ENCODE measurements at regions not wholly inside any gene's neighbourhood (a gene's known extent, or its start where the extent isn't known, plus 50 kb on each side); places are given as distances from the start of the nearest gene placed in this dataset.

DNA sequence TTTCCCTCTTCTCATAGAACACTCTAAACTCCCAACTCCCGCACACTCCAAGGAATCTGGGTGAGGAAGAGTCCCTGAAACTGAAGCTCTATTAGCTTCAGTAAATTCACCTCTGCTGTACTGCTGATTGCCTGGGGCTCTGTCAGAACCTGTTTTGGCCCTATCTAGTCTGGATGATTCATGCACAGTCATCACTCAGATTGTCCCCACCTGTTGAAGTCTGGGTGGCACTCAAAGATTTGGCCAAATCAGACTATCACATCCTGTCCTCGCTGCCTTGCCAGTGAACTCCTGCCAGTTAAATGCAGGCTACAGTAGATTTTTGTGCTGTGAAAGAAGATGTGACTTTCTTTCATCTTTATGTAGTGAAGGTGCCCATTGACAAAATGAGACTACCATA lies 63.5 kb upstream of the EMCN start:
- no peak for DNase-seq (ENCODE audit: low spot score)
- ChIA-PET CTCF (no interaction called here), POLR2A (no interaction called here)
- H3K9me3 Mint-ChIP-seq, result no peaks in the 10 kb centered on the region
- H3K36me3 Mint-ChIP-seq, result no peaks in the 10 kb centered on the region
- no peak overlapping the region for H3K4me3 Mint-ChIP-seq
- H3K4me1 Mint-ChIP-seq, result 0 out of 2 replicates have a peak, but pooled peaks cover 3% of the 10 kb centered on the region
- no peak overlapping the region for H3K27ac Mint-ChIP-seq
- TF ChIP-seq CBFB (CRISPR knock-in tag; IDR thresholded peaks at IDR 0.05; ENCODE audit: low read depth), result no peak
- TF ChIP-seq ZNF138 (CRISPR knock-in tag; conservative IDR thresholded peaks at IDR 0.05), result no peak
- TF ChIP-seq FOXP1 (CRISPR knock-in tag; IDR thresholded peaks at IDR 0.05; ENCODE audit: borderline replicate concordance), result no peak
- TF ChIP-seq, protein P1, sequence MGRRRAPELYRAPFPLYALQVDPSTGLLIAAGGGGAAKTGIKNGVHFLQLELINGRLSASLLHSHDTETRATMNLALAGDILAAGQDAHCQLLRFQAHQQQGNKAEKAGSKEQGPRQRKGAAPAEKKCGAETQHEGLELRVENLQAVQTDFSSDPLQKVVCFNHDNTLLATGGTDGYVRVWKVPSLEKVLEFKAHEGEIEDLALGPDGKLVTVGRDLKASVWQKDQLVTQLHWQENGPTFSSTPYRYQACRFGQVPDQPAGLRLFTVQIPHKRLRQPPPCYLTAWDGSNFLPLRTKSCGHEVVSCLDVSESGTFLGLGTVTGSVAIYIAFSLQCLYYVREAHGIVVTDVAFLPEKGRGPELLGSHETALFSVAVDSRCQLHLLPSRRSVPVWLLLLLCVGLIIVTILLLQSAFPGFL (CRISPR knock-in tag; IDR thresholded peaks at IDR 0.05; ENCODE audit: borderline replicate concordance), result no peak
- TF ChIP-seq ZNF396 (CRISPR knock-in tag; IDR thresholded peaks at IDR 0.05; ENCODE audit: borderline replicate concordance), result no peak
- TF ChIP-seq, protein P2, sequence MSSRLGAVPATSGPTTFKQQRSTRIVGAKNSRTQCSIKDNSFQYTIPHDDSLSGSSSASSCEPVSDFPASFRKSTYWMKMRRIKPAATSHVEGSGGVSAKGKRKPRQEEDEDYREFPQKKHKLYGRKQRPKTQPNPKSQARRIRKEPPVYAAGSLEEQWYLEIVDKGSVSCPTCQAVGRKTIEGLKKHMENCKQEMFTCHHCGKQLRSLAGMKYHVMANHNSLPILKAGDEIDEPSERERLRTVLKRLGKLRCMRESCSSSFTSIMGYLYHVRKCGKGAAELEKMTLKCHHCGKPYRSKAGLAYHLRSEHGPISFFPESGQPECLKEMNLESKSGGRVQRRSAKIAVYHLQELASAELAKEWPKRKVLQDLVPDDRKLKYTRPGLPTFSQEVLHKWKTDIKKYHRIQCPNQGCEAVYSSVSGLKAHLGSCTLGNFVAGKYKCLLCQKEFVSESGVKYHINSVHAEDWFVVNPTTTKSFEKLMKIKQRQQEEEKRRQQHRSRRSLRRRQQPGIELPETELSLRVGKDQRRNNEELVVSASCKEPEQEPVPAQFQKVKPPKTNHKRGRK (CRISPR knock-in tag; IDR thresholded peaks at IDR 0.05; ENCODE audit: borderline replicate concordance), result no peak
- no peak for TF ChIP-seq PRRX2 (CRISPR knock-in tag; IDR thresholded peaks at IDR 0.05)
- no peak for TF ChIP-seq NR2C2 (CRISPR knock-in tag; IDR thresholded peaks at IDR 0.05)
- TF ChIP-seq, protein P3, sequence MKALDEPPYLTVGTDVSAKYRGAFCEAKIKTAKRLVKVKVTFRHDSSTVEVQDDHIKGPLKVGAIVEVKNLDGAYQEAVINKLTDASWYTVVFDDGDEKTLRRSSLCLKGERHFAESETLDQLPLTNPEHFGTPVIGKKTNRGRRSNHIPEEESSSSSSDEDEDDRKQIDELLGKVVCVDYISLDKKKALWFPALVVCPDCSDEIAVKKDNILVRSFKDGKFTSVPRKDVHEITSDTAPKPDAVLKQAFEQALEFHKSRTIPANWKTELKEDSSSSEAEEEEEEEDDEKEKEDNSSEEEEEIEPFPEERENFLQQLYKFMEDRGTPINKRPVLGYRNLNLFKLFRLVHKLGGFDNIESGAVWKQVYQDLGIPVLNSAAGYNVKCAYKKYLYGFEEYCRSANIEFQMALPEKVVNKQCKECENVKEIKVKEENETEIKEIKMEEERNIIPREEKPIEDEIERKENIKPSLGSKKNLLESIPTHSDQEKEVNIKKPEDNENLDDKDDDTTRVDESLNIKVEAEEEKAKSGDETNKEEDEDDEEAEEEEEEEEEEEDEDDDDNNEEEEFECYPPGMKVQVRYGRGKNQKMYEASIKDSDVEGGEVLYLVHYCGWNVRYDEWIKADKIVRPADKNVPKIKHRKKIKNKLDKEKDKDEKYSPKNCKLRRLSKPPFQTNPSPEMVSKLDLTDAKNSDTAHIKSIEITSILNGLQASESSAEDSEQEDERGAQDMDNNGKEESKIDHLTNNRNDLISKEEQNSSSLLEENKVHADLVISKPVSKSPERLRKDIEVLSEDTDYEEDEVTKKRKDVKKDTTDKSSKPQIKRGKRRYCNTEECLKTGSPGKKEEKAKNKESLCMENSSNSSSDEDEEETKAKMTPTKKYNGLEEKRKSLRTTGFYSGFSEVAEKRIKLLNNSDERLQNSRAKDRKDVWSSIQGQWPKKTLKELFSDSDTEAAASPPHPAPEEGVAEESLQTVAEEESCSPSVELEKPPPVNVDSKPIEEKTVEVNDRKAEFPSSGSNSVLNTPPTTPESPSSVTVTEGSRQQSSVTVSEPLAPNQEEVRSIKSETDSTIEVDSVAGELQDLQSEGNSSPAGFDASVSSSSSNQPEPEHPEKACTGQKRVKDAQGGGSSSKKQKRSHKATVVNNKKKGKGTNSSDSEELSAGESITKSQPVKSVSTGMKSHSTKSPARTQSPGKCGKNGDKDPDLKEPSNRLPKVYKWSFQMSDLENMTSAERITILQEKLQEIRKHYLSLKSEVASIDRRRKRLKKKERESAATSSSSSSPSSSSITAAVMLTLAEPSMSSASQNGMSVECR (CRISPR knock-in tag; IDR thresholded peaks at IDR 0.05; ENCODE audit: borderline replicate concordance), result no peak
- TF ChIP-seq SP1 (CRISPR knock-in tag; conservative IDR thresholded peaks at IDR 0.05), result no peak
- TF ChIP-seq, protein P4, sequence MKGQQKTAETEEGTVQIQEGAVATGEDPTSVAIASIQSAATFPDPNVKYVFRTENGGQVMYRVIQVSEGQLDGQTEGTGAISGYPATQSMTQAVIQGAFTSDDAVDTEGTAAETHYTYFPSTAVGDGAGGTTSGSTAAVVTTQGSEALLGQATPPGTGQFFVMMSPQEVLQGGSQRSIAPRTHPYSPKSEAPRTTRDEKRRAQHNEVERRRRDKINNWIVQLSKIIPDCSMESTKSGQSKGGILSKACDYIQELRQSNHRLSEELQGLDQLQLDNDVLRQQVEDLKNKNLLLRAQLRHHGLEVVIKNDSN (CRISPR knock-in tag; IDR thresholded peaks at IDR 0.05), result no peak
- no peak for TF ChIP-seq TEAD1 (CRISPR knock-in tag; IDR thresholded peaks at IDR 0.05)
- TF ChIP-seq NR1H2 (CRISPR knock-in tag; IDR thresholded peaks at IDR 0.05), result no peak
- TF ChIP-seq, protein P5, sequence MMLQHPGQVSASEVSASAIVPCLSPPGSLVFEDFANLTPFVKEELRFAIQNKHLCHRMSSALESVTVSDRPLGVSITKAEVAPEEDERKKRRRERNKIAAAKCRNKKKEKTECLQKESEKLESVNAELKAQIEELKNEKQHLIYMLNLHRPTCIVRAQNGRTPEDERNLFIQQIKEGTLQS (CRISPR knock-in tag; conservative IDR thresholded peaks at IDR 0.05), result no peak
- TF ChIP-seq, protein P6, sequence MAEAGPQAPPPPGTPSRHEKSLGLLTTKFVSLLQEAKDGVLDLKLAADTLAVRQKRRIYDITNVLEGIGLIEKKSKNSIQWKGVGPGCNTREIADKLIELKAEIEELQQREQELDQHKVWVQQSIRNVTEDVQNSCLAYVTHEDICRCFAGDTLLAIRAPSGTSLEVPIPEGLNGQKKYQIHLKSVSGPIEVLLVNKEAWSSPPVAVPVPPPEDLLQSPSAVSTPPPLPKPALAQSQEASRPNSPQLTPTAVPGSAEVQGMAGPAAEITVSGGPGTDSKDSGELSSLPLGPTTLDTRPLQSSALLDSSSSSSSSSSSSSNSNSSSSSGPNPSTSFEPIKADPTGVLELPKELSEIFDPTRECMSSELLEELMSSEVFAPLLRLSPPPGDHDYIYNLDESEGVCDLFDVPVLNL (CRISPR knock-in tag; IDR thresholded peaks at IDR 0.05; ENCODE audit: borderline replicate concordance, low read depth), result no peak
- TF ChIP-seq ELF4 (CRISPR knock-in tag; IDR thresholded peaks at IDR 0.05; ENCODE audit: low read depth), result no peak
- TF ChIP-seq IRF2 (CRISPR knock-in tag; IDR thresholded peaks at IDR 0.05; ENCODE audit: borderline replicate concordance, low read depth), result no peak
- TF ChIP-seq, protein P7, sequence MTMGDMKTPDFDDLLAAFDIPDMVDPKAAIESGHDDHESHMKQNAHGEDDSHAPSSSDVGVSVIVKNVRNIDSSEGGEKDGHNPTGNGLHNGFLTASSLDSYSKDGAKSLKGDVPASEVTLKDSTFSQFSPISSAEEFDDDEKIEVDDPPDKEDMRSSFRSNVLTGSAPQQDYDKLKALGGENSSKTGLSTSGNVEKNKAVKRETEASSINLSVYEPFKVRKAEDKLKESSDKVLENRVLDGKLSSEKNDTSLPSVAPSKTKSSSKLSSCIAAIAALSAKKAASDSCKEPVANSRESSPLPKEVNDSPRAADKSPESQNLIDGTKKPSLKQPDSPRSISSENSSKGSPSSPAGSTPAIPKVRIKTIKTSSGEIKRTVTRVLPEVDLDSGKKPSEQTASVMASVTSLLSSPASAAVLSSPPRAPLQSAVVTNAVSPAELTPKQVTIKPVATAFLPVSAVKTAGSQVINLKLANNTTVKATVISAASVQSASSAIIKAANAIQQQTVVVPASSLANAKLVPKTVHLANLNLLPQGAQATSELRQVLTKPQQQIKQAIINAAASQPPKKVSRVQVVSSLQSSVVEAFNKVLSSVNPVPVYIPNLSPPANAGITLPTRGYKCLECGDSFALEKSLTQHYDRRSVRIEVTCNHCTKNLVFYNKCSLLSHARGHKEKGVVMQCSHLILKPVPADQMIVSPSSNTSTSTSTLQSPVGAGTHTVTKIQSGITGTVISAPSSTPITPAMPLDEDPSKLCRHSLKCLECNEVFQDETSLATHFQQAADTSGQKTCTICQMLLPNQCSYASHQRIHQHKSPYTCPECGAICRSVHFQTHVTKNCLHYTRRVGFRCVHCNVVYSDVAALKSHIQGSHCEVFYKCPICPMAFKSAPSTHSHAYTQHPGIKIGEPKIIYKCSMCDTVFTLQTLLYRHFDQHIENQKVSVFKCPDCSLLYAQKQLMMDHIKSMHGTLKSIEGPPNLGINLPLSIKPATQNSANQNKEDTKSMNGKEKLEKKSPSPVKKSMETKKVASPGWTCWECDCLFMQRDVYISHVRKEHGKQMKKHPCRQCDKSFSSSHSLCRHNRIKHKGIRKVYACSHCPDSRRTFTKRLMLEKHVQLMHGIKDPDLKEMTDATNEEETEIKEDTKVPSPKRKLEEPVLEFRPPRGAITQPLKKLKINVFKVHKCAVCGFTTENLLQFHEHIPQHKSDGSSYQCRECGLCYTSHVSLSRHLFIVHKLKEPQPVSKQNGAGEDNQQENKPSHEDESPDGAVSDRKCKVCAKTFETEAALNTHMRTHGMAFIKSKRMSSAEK (CRISPR knock-in tag; IDR thresholded peaks at IDR 0.05; ENCODE audit: borderline replicate concordance), result no peak
- TF ChIP-seq ESRRA (CRISPR knock-in tag; IDR thresholded peaks at IDR 0.05; ENCODE audit: borderline replicate concordance), result no peak
- TF ChIP-seq, protein P8, sequence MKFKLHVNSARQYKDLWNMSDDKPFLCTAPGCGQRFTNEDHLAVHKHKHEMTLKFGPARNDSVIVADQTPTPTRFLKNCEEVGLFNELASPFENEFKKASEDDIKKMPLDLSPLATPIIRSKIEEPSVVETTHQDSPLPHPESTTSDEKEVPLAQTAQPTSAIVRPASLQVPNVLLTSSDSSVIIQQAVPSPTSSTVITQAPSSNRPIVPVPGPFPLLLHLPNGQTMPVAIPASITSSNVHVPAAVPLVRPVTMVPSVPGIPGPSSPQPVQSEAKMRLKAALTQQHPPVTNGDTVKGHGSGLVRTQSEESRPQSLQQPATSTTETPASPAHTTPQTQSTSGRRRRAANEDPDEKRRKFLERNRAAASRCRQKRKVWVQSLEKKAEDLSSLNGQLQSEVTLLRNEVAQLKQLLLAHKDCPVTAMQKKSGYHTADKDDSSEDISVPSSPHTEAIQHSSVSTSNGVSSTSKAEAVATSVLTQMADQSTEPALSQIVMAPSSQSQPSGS (CRISPR knock-in tag; IDR thresholded peaks at IDR 0.05; ENCODE audit: borderline replicate concordance, low read depth), result no peak
- H3K27me3 Mint-ChIP-seq (ENCODE audit: low read depth), result no peaks in the 10 kb centered on the region
- no peak for ATAC-seq
